ENCODE measurements at regions not wholly inside any gene's neighbourhood (a gene's known extent, or its start where the extent isn't known, plus 50 kb on each side); places are given as distances from the start of the nearest gene placed in this dataset.

DNA sequence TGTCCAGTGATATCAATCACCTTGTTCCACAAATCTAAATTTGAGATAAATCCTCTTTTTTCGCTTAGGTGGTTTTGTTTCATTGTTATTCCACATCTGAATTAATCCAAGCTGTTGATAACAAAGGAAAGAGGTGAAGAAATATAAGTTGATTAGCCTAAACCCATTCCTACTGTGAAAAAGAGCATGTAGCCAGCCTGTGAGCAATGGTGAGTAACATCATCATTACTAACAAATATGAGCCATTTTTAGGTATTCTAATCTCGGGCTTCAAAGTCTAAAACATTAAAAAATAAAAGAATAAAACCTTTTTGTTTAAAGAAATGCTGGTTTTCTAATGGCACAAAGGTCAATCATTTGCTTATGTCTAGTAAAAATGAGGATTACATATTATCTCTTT, 52.1 kb upstream of the P3H2 start:
- Mint-ChIP-seq H3K36me3 (no peaks in the 10 kb centered on the region), H3K9me3 (no peaks in the 10 kb centered on the region), H3K27ac (no peak overlapping the region)
- ATAC-seq (no peak), DNase-seq (ENCODE audit: low spot score in 2 of 2) (no peak)
